Stimulated activated CD8-positive, alpha-beta memory T cell treated with anti-CD3 and anti-CD28 coated beads, Interleukin-4, amount 100 ng/mL, for 48 hours (primary cell): ENCODE measurements at regions not wholly inside any gene's neighbourhood (a gene's known extent, or its start where the extent isn't known, plus 50 kb on each side); places are given as distances from the start of the nearest gene placed in this dataset.
"Not testable (repeated sequence)": the region's sequence is repeated elsewhere in the genome, so short reads cannot be mapped to it uniquely, and the experiment has no call there.

Experiments used
- DNase-seq: peaks from one replicate; pipeline ENCODE4 v3.0.0-alpha.2; 2020

- DNase-seq = no peak
These were observed 446.4 kb upstream of the CFAP20DC start for GRCh38 chr3:59496250-59496649.

- not testable (repeated sequence) for DNase-seq
These were observed 445.1 kb upstream of the CFAP20DC start for GRCh38 chr3:59494969-59495368.

GRCh38 chr3:59486520-59486919 is 436.7 kb upstream of the CFAP20DC start:
- DNase-seq = no peak

GRCh38 chr3:59483191-59483590 is 433.4 kb upstream of the CFAP20DC start:
- DNase-seq = no peak

GRCh38 chr3:59482684-59483083 is 432.9 kb upstream of the CFAP20DC start:
- no peak for DNase-seq

- no peak for DNase-seq
These were observed 432.1 kb upstream of the CFAP20DC start for GRCh38 chr3:59481776-59482400.

- DNase-seq = no peak
These were observed 430.7 kb upstream of the CFAP20DC start for GRCh38 chr3:59480486-59480995.

- no peak for DNase-seq
These were observed 423.8 kb upstream of the CFAP20DC start for GRCh38 chr3:59473636-59474035.

GRCh38 chr3:59472541-59472940 is 422.7 kb upstream of the CFAP20DC start:
- DNase-seq = no peak

GRCh38 chr3:59469948-59470723 is 420.3 kb upstream of the CFAP20DC start:
- DNase-seq = peak; percentile 49

- DNase-seq = no peak
These were observed 417.7 kb upstream of the CFAP20DC start for GRCh38 chr3:59467476-59467875.

GRCh38 chr3:59464187-59464586 is 414.4 kb upstream of the CFAP20DC start:
- DNase-seq = no peak

- DNase-seq = no peak
These were observed 413.4 kb upstream of the CFAP20DC start for GRCh38 chr3:59463253-59463652.

- DNase-seq = no peak
These were observed 410.2 kb upstream of the CFAP20DC start for GRCh38 chr3:59460068-59460467.

- peak; percentile 43 for DNase-seq
These were observed 407.1 kb upstream of the CFAP20DC start for GRCh38 chr3:59456852-59457485.

- DNase-seq = peak; percentile 48
These were observed 402.2 kb upstream of the CFAP20DC start for GRCh38 chr3:59451800-59452746.

GRCh38 chr3:59450946-59451763 is 401.3 kb upstream of the CFAP20DC start:
- peak; percentile 50 for DNase-seq

- no peak for DNase-seq
These were observed 400.6 kb upstream of the CFAP20DC start for GRCh38 chr3:59450437-59450836.

- DNase-seq = no peak
These were observed 397.1 kb upstream of the CFAP20DC start for GRCh38 chr3:59446775-59447465.

GRCh38 chr3:59444676-59445075 is 394.9 kb upstream of the CFAP20DC start:
- DNase-seq = no peak

- DNase-seq = no peak
These were observed 394.5 kb upstream of the CFAP20DC start for GRCh38 chr3:59444294-59444671.
